Kidney epithelial cell (primary cell): ENCODE measurements at regions not wholly inside any gene's neighbourhood (a gene's known extent, or its start where the extent isn't known, plus 50 kb on each side); places are given as distances from the start of the nearest gene placed in this dataset.

ENCODE experiments used
- DNase-seq: peaks from one replicate; pipeline ENCODE4 v3.0.0-alpha.2; 2010; ENCODE audit warnings: low read depth
- H3K27me3 ChIP-seq: 2 replicates; pipeline ENCODE4 v1.6.0; 2011; ENCODE audit warnings: low read length; ENCODE audit not compliant: control insufficient read depth, insufficient read depth
- H3K36me3 ChIP-seq: 2 replicates; pipeline ENCODE4 v1.5.1; 2011; ENCODE audit warnings: low read length; ENCODE audit not compliant: control insufficient read depth, insufficient read depth
- H3K4me3 ChIP-seq: 2 replicates; pipeline ENCODE4 v1.5.1; 2011; ENCODE audit warnings: low read depth, mild to moderate bottlenecking, control low read depth, low read length
- TF ChIP-seq, protein P1 (sequence below): IDR thresholded peaks from 2 replicates; pipeline ENCODE4 v1.5.1; 2011; ENCODE audit warnings: mild to moderate bottlenecking, moderate library complexity, low read length, control low read depth, inconsistent platforms; ENCODE audit not compliant: insufficient read depth, poor library complexity, severe bottlenecking

DNA sequence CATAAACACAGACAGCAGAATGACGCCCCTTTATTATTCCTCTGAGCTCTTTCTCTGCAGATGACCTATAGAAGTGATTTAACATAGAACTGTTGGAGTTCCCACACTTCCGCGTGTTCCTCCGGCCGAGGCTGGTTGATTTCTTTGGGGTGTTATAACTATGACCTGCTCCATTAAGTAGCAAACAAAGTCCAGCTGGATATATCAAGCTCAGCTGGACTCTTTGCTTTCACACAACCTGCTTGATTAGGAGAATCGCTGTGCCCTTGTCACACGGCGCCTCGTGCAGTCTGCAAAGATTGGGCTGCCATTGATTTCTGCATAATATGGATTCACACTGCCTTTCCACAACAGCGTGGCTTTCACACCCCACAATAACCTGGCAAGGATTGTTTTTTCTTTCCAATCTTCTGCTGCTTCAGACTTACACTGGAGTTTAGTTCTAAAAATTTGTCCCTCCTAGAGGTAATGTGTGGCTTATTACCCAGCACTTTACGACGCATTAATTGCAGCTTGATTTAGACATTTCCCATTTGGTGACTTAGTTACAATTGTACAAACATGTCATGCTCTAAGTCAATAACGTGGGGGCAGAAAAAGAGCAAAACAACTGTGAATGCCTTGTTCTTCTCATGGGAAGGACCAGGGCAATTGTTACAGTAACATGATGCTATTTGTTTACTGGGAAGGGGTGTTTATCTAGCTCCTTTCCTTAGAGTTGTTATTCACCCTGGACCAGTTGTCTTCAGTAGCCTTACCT lies 485.7 kb downstream of the TXNL1 start:
- DNase-seq, result no peak
- Histone ChIP-seq H3K36me3 (no peaks in the 10 kb centered on the region), H3K27me3 (no peaks in the 10 kb centered on the region), H3K4me3 (no peak overlapping the region)
- TF ChIP-seq, protein P1, sequence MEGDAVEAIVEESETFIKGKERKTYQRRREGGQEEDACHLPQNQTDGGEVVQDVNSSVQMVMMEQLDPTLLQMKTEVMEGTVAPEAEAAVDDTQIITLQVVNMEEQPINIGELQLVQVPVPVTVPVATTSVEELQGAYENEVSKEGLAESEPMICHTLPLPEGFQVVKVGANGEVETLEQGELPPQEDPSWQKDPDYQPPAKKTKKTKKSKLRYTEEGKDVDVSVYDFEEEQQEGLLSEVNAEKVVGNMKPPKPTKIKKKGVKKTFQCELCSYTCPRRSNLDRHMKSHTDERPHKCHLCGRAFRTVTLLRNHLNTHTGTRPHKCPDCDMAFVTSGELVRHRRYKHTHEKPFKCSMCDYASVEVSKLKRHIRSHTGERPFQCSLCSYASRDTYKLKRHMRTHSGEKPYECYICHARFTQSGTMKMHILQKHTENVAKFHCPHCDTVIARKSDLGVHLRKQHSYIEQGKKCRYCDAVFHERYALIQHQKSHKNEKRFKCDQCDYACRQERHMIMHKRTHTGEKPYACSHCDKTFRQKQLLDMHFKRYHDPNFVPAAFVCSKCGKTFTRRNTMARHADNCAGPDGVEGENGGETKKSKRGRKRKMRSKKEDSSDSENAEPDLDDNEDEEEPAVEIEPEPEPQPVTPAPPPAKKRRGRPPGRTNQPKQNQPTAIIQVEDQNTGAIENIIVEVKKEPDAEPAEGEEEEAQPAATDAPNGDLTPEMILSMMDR, result no peak

DNA sequence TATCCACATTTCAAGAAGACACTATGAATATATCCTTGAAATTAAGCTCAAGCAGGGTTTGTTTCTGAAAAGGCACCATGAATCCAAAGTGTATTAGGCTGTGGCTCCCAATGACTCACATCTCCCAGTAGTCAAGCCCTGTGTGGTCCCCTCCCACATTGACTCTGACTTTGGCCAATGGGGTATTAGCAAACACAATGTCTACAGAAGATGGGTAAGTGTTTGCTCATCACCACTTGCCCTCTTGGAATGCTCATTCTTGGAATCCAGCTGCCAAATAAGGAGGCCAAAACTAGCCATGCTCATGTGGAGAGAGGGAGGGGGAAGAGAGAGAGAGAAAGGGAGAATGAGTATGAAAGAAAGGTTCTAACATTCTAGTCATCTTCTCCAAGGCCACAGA lies 490.0 kb downstream of the TXNL1 start:
- no peaks in the 10 kb centered on the region for H3K36me3 ChIP-seq
- peak; percentile 5 for DNase-seq
- TF ChIP-seq, protein P1, result no peak
- H3K4me3 ChIP-seq, result no peak overlapping the region
- H3K27me3 ChIP-seq, result no peaks in the 10 kb centered on the region

DNA sequence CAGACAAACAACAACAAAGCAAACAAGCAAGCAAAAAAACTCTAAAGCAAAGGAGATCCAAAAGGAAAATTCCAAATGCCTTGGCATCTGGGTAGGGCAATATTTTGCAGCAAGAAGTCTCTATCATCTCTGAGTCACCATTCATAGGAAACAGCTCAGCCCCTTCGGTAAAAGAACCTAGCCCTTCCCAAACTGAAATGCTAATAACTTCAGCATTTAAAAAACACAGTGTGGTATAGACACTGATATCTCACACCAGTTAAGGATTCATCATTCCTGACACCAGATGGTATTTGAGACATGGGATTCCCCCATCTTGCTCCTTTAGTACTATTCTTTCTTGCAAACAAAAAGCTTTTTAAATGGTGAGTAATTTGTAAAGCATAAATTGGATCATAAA lies 491.8 kb downstream of the TXNL1 start:
- TF ChIP-seq, protein P1, result no peak
- Histone ChIP-seq H3K36me3 (no peaks in the 10 kb centered on the region), H3K27me3 (no peaks in the 10 kb centered on the region), H3K4me3 (no peak overlapping the region)
- DNase-seq, result no peak

DNA sequence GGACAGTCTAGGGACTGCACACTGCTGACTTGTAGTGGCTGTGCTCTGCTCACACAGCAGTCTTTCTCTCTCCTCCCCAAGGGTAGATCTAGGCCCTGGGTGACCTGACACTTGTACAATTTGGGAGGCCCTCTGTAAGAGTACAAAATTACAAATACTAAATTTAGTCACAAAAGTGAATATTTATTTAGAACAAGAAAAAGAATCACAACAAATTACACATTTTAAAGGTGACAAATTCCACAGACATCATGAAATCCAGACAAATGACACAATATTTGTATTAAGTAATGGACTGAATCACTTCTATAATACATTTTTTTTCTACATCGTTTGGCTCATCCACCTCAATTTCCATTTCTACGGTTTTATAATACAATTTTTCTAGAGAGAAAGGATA lies 496.4 kb downstream of the TXNL1 start:
- no peak for DNase-seq
- Histone ChIP-seq H3K36me3 (no peaks in the 10 kb centered on the region), H3K27me3 (no peaks in the 10 kb centered on the region), H3K4me3 (no peak overlapping the region)
- TF ChIP-seq, protein P1, result no peak

DNA sequence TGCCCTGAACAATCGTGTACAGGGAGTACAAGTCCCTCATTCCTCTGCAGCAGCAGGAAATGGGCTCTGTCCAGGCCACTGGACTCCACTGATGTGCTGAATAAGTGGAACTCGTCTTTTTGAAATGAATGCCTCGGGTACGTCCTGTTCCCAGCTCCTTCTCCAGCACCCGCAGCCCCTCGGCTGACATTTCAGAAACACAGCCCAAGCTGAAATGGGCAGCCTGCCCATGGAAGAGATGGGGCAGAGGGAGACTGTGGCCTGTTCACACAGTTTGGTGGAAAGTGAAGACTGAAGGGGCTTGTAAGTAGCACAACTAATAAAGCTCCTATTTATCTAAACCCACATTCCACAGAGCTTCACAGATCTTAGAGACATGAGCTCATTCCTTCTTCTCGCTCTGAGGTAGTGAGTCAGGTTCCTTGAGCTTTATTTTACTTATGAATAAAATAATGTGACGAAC lies 498.6 kb downstream of the TXNL1 start:
- Histone ChIP-seq H3K36me3 (no peaks in the 10 kb centered on the region), H3K4me3 (no peak overlapping the region), H3K27me3 (no peaks in the 10 kb centered on the region)
- TF ChIP-seq, protein P1, result no peak
- no peak for DNase-seq

DNA sequence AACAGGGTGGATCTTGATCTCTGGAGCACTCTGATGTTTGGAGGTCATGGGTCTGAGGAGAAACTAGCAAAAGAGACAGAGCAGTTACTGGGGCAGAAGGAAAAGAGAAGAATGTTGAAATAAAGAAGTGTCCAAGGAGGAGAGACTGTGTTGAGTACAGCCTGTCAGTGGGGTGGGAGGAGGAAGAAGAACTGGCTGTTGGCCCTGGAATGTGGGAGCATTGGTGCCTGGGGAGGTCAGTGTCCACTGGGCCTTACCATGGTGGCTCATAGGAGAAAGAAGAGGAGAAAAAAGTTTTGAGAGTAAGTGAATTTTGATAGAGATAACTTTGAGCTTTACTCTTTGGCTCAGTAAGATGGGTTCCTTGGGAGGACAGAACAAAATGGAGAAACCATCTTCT lies 499.0 kb downstream of the TXNL1 start:
- H3K27me3 ChIP-seq, result no peaks in the 10 kb centered on the region
- DNase-seq, result no peak
- H3K36me3 ChIP-seq, result no peaks in the 10 kb centered on the region
- no peak overlapping the region for H3K4me3 ChIP-seq
- TF ChIP-seq, protein P1, result no peak
